Ascending aorta (tissue), 2 donors: ENCODE measurements at regions not wholly inside any gene's neighbourhood (a gene's known extent, or its start where the extent isn't known, plus 50 kb on each side); places are given as distances from the start of the nearest gene placed in this dataset.

Experiments
- DNase-seq, 2 donors: peaks; one replicate each; pipeline ENCODE4 v3.0.0-alpha.2; 2019; ENCODE audit warnings: low spot score in 2 of 2
- H3K27ac ChIP-seq, 2 donors: fragments of 200-600 bp; sonication (generic); one replicate each; pipeline ENCODE4 v1.5.1; 2016 to 2017; ENCODE audit warnings: mild to moderate bottlenecking in 1 of 2
- H3K27me3 ChIP-seq: fragments of 200-600 bp; sonication (generic); one replicate; pipeline ENCODE4 v1.5.1; 2017
- H3K36me3 ChIP-seq, 2 donors: fragments of 200-600 bp; sonication (generic); one replicate each; pipeline ENCODE4 v1.5.1; 2016
- H3K4me1 ChIP-seq, 2 donors: fragments of 200-600 bp; sonication (generic); one replicate each; pipeline ENCODE4 v1.5.1; 2016 to 2017; ENCODE audit warnings: mild to moderate bottlenecking in 1 of 2
- H3K4me3 ChIP-seq, 2 donors: fragments of 200-600 bp; sonication (generic); one replicate each; pipeline ENCODE4 v1.5.1; 2016 to 2017; ENCODE audit warnings: mild to moderate bottlenecking in 1 of 2
- H3K9me3 ChIP-seq, 2 donors: fragments of 200-600 bp; sonication (generic); one replicate each; pipeline ENCODE4 v1.5.1; 2016
- CTCF ChIP-seq, 3 experiments: fragments of 200-600 bp in 2 of 3; fragments of 450-650 bp in 1 of 3; sonication (generic) in 2 of 3; IDR thresholded peaks; one replicate each; pipeline ENCODE4 v1.5.1; 2016 to 2019; ENCODE audit warnings: antibody characterized with exemption in 3 of 3, mild to moderate bottlenecking in 1 of 3, moderate library complexity in 1 of 3
- intact Hi-C: fragments of 100-400 bp; cut with DNase I; formaldehyde crosslinking; loops from one replicate; pipeline ENCODE4 v1.15.1; 2023

GRCh38 chr2:16325016-16325975, 340.3 kb downstream of the CYRIA start:
- Histone ChIP-seq H3K36me3 (no peaks in the 10 kb centered on the region), H3K27me3 (no peaks in the 10 kb centered on the region), H3K4me1 (no peaks in the 10 kb centered on the region), H3K4me3 (no peak overlapping the region), H3K27ac (no peak overlapping the region), H3K9me3 (no peaks in the 10 kb centered on the region)
- no peak for TF ChIP-seq CTCF (IDR thresholded peaks at IDR 0.05)
- DNase-seq: no peak
- intact Hi-C loops: no loop called here

- no peak for TF ChIP-seq CTCF (IDR thresholded peaks at IDR 0.05)
- no peaks in the 10 kb centered on the region for H3K9me3 ChIP-seq
- no peaks in the 10 kb centered on the region for H3K36me3 ChIP-seq
- H3K4me1 ChIP-seq: no peaks in the 10 kb centered on the region
- H3K27me3 ChIP-seq: no peaks in the 10 kb centered on the region
- H3K4me3 ChIP-seq: no peak overlapping the region
- intact Hi-C loops: no loop called here
- DNase-seq: no peak
- no peak overlapping the region for H3K27ac ChIP-seq
Observed at GRCh38 chr2:16324544-16324937, 341.1 kb downstream of the CYRIA start.

GRCh38 chr2:16323551-16324543, 341.8 kb downstream of the CYRIA start:
- intact Hi-C loops: no loop called here
- DNase-seq: no peak
- Histone ChIP-seq H3K4me1 (no peaks in the 10 kb centered on the region), H3K27me3 (no peaks in the 10 kb centered on the region), H3K9me3 (no peaks in the 10 kb centered on the region), H3K36me3 (no peaks in the 10 kb centered on the region), H3K4me3 (no peak overlapping the region), H3K27ac (no peak overlapping the region)
- TF ChIP-seq CTCF (IDR thresholded peaks at IDR 0.05): no peak

- no peaks in the 10 kb centered on the region for H3K9me3 ChIP-seq
- intact Hi-C loops: no loop called here
- no peak overlapping the region for H3K4me3 ChIP-seq
- TF ChIP-seq CTCF (IDR thresholded peaks at IDR 0.05): no peak
- H3K27me3 ChIP-seq: no peaks in the 10 kb centered on the region
- no peak for DNase-seq
- no peaks in the 10 kb centered on the region for H3K36me3 ChIP-seq
- no peaks in the 10 kb centered on the region for H3K4me1 ChIP-seq
- H3K27ac ChIP-seq: no peak overlapping the region
Observed at GRCh38 chr2:16323126-16323520, 342.5 kb downstream of the CYRIA start.

GRCh38 chr2:16322308-16323125, 343.1 kb downstream of the CYRIA start:
- Histone ChIP-seq H3K27ac (no peak overlapping the region), H3K27me3 (no peaks in the 10 kb centered on the region), H3K36me3 (no peaks in the 10 kb centered on the region), H3K4me1 (no peaks in the 10 kb centered on the region), H3K4me3 (no peak overlapping the region), H3K9me3 (no peaks in the 10 kb centered on the region)
- no peak for DNase-seq
- TF ChIP-seq CTCF (IDR thresholded peaks at IDR 0.05): no peak
- intact Hi-C loops: no loop called here
